Tibial nerve (tissue), 4 donors: ENCODE measurements at regions not wholly inside any gene's neighbourhood (a gene's known extent, or its start where the extent isn't known, plus 50 kb on each side); places are given as distances from the start of the nearest gene placed in this dataset.

Experiments
- CTCF ChIP-seq, 5 experiments: fragments of 200-600 bp in 3 of 5; fragments of 450-650 bp in 2 of 5; sonication (generic) in 3 of 5; IDR thresholded peaks; one replicate each; pipeline ENCODE4 v1.5.1; 2016 to 2019; ENCODE audit warnings: antibody characterized with exemption in 5 of 5, mild to moderate bottlenecking in 3 of 5, moderate library complexity in 2 of 5
- EP300 ChIP-seq, 2 donors: sonication (generic); formaldehyde crosslinking; IDR thresholded peaks; one replicate each; pipeline ENCODE4 v1.6.1; 2017; ENCODE audit warnings: antibody characterized with exemption in 2 of 2, mild to moderate bottlenecking in 1 of 2
- POLR2A ChIP-seq, 2 donors: fragments of 450-650 bp; IDR thresholded peaks; one replicate each; pipeline ENCODE4 v1.6.1; 2017; ENCODE audit warnings: antibody characterized with exemption in 2 of 2, mild to moderate bottlenecking in 2 of 2, moderate library complexity in 2 of 2

GRCh38 chr2:122651236-122651635 is 895.8 kb downstream of the TSN start:
- no peak for TF ChIP-seq CTCF (IDR thresholded peaks at IDR 0.05)
- TF ChIP-seq POLR2A (IDR thresholded peaks at IDR 0.05): no peak
- TF ChIP-seq EP300 (IDR thresholded peaks at IDR 0.05): no peak
